Sigmoid colon (tissue), 4 donors: ENCODE measurements at regions not wholly inside any gene's neighbourhood (a gene's known extent, or its start where the extent isn't known, plus 50 kb on each side); places are given as distances from the start of the nearest gene placed in this dataset.

ENCODE experiments used
- CTCF ChIP-seq, 4 experiments: fragments of 450-650 bp in 3 of 4; fragments of 200-600 bp in 1 of 4; IDR thresholded peaks; one replicate each; pipeline ENCODE4 v1.5.1; 2016 to 2019; ENCODE audit warnings: antibody characterized with exemption in 4 of 4, mild to moderate bottlenecking in 3 of 4, moderate library complexity in 2 of 4
- POLR2A ChIP-seq, 2 donors: fragments of 450-650 bp; IDR thresholded peaks; one replicate each; pipeline ENCODE4 v1.6.1; 2016; ENCODE audit warnings: antibody characterized with exemption in 2 of 2, mild to moderate bottlenecking in 2 of 2, moderate library complexity in 2 of 2
- POLR2AphosphoS5 ChIP-seq, 4 donors: sonication (generic); formaldehyde crosslinking; IDR thresholded peaks; one replicate each; pipeline ENCODE4 v1.6.1; 2017; ENCODE audit warnings: antibody characterized with exemption in 4 of 4

DNA sequence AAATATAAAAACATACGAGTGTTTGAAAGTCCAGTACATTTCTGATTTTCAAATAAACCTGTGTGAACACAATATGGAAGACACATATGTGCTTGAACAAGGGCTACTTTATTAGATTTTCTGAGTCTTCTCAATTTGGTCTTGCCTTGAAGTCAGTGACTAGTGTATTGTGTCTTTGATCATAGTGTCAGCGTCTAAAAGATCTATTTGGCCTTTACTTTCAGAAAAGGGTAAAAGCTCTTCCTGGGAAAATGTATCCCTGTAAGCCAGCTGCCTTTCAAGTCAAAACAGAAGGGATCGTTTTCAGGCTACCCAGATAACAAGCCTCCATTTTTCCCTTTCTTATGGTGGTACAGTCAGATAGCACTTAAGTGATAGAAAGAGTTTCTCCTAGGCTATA is 471.9 kb downstream of the CMPK2 start:
- TF ChIP-seq CTCF (IDR thresholded peaks at IDR 0.05) = no peak
- TF ChIP-seq POLR2A (IDR thresholded peaks at IDR 0.05) = no peak
- no peak for TF ChIP-seq POLR2AphosphoS5 (IDR thresholded peaks at IDR 0.05)
